ENCODE measurements at regions not wholly inside any gene's neighbourhood (a gene's known extent, or its start where the extent isn't known, plus 50 kb on each side); places are given as distances from the start of the nearest gene placed in this dataset.
A peak's percentile ranks its signal among the peaks of the same experiment; 100 is the strongest.

DNA sequence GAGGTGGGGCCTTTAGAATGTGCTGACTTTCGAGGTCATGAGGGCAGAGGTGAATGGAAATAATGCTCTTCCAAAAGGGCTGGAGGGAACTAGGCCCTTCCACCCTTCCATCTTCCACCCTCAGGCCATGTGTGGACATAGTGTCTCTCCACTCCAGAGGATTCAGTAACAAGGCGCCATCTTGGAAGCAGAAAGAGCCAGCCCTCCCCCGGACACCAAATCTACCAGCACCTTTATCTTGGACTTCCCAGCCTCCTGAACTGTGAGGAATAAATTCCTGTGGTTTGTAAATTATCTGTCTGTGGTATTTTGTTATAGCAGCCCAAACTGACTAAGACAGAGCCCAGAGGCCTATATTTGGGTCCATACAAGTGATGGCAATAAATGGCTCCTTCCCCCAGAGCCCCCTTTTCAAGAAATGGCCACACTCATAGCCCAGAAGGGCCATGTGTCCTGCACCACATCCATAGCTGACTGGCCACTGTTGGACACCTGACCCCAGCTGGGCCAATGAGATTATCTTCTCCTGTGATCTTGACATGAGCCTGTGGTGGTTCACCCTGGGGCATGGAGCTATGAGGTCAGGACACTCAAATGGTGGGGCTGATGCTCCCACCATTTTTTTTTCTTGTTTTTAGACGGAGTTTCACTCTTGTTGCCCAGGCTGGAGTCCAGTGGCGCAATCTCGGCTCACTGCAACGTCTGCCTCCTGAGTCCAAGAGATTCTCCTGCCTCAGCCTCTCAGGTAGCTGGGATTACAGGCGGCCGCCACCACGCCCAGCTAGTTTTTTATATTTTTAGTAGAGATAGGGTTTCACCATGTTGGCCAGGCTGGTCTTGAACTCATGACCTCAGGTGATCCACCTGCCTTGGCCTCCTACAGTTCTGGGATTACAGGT lies 114.9 kb downstream of the RRAGC start (continued):
- TF ChIP-seq ZNF695 (CRISPR knock-in tag; IDR thresholded peaks at IDR 0.05) = no peak
- TF ChIP-seq, protein P1, sequence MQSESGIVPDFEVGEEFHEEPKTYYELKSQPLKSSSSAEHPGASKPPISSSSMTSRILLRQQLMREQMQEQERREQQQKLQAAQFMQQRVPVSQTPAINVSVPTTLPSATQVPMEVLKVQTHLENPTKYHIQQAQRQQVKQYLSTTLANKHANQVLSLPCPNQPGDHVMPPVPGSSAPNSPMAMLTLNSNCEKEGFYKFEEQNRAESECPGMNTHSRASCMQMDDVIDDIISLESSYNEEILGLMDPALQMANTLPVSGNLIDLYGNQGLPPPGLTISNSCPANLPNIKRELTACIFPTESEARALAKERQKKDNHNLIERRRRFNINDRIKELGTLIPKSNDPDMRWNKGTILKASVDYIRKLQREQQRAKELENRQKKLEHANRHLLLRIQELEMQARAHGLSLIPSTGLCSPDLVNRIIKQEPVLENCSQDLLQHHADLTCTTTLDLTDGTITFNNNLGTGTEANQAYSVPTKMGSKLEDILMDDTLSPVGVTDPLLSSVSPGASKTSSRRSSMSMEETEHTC (IDR thresholded peaks at IDR 0.05) = no peak
- TF ChIP-seq, protein P2, sequence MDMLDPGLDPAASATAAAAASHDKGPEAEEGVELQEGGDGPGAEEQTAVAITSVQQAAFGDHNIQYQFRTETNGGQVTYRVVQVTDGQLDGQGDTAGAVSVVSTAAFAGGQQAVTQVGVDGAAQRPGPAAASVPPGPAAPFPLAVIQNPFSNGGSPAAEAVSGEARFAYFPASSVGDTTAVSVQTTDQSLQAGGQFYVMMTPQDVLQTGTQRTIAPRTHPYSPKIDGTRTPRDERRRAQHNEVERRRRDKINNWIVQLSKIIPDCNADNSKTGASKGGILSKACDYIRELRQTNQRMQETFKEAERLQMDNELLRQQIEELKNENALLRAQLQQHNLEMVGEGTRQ (CRISPR knock-in tag; IDR thresholded peaks at IDR 0.05) = peak; percentile 74
- no peak for TF ChIP-seq BCL6 (CRISPR knock-in tag; IDR thresholded peaks at IDR 0.05)
- no peak for TF ChIP-seq OTX1 (CRISPR knock-in tag; IDR thresholded peaks at IDR 0.05)
- TF ChIP-seq, protein P3, sequence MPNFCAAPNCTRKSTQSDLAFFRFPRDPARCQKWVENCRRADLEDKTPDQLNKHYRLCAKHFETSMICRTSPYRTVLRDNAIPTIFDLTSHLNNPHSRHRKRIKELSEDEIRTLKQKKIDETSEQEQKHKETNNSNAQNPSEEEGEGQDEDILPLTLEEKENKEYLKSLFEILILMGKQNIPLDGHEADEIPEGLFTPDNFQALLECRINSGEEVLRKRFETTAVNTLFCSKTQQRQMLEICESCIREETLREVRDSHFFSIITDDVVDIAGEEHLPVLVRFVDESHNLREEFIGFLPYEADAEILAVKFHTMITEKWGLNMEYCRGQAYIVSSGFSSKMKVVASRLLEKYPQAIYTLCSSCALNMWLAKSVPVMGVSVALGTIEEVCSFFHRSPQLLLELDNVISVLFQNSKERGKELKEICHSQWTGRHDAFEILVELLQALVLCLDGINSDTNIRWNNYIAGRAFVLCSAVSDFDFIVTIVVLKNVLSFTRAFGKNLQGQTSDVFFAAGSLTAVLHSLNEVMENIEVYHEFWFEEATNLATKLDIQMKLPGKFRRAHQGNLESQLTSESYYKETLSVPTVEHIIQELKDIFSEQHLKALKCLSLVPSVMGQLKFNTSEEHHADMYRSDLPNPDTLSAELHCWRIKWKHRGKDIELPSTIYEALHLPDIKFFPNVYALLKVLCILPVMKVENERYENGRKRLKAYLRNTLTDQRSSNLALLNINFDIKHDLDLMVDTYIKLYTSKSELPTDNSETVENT (CRISPR knock-in tag; IDR thresholded peaks at IDR 0.05) = no peak
- TF ChIP-seq, protein P4, sequence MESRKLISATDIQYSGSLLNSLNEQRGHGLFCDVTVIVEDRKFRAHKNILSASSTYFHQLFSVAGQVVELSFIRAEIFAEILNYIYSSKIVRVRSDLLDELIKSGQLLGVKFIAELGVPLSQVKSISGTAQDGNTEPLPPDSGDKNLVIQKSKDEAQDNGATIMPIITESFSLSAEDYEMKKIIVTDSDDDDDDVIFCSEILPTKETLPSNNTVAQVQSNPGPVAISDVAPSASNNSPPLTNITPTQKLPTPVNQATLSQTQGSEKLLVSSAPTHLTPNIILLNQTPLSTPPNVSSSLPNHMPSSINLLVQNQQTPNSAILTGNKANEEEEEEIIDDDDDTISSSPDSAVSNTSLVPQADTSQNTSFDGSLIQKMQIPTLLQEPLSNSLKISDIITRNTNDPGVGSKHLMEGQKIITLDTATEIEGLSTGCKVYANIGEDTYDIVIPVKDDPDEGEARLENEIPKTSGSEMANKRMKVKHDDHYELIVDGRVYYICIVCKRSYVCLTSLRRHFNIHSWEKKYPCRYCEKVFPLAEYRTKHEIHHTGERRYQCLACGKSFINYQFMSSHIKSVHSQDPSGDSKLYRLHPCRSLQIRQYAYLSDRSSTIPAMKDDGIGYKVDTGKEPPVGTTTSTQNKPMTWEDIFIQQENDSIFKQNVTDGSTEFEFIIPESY (CRISPR knock-in tag; IDR thresholded peaks at IDR 0.05) = no peak
- peak; percentile 44 for TF ChIP-seq MEIS2 (IDR thresholded peaks at IDR 0.05; ENCODE audit: partially characterized antibody)
- no peak for TF ChIP-seq RBM39 (optimal IDR thresholded peaks at IDR 0.05; ENCODE audit: low read depth, low read length)
- peak; percentile 7; the same call in 1 of the 2 replicates for TF ChIP-seq CREM (IDR thresholded peaks at IDR 0.05; ENCODE audit: low read depth)
- peak; percentile 50; the same call in 1 of the 2 replicates for TF ChIP-seq ZKSCAN1 (IDR thresholded peaks at IDR 0.05; ENCODE audit: low read depth, low read length)
- peak; percentile 31; the same call in 1 of the 2 replicates for TF ChIP-seq CC2D1A (IDR thresholded peaks at IDR 0.05)
- TF ChIP-seq NUFIP1 (IDR thresholded peaks at IDR 0.05; ENCODE audit: partially characterized antibody) = no peak
- peak; percentile 39; the same call in 1 of the 2 replicates for TF ChIP-seq NR2C1 (IDR thresholded peaks at IDR 0.05)
- peak; percentile 51 for TF ChIP-seq NR2C1 (tag; IDR thresholded peaks at IDR 0.05)
- peak; percentile 83 for TF ChIP-seq CBFA2T2 (conservative IDR thresholded peaks at IDR 0.05)
- TF ChIP-seq ZNF507 (tag; conservative IDR thresholded peaks at IDR 0.05) = no peak
- no peak for TF ChIP-seq FIP1L1 (IDR thresholded peaks at IDR 0.05; ENCODE audit: low read depth, low read length, poor library complexity, severe bottlenecking)
- peak; percentile 8; the same call in 1 of the 2 replicates for TF ChIP-seq MYC (IDR thresholded peaks at IDR 0.05; ENCODE audit: low read depth, low read length)
- TF ChIP-seq MYC (CRISPR knock-in tag; IDR thresholded peaks at IDR 0.05; ENCODE audit: borderline replicate concordance, low read depth) = no peak
- TF ChIP-seq ELF2 (CRISPR knock-in tag; IDR thresholded peaks at IDR 0.05) = no peak
- peak; percentile 95 for TF ChIP-seq TCF3 (CRISPR knock-in tag; IDR thresholded peaks at IDR 0.05)
- TF ChIP-seq RHOXF2B (CRISPR knock-in tag; conservative IDR thresholded peaks at IDR 0.05) = no peak
- TF ChIP-seq HOXB6 (CRISPR knock-in tag; IDR thresholded peaks at IDR 0.05; ENCODE audit: borderline replicate concordance) = no peak

All from K562 (cell line).